Keratinocyte (primary cell): ENCODE measurements at regions not wholly inside any gene's neighbourhood (a gene's known extent, or its start where the extent isn't known, plus 50 kb on each side); places are given as distances from the start of the nearest gene placed in this dataset.

Experiments used
- DNase-seq: peaks from one replicate; pipeline ENCODE4 v3.0.0-alpha.2; 2011; ENCODE audit warnings: low read depth, missing footprints, low spot score
- FAIRE-seq: peaks from 2 replicates; lab custom pipeline; 2011; peaks lifted over from hg19 to GRCh38; lab: Jason Lieb, UNC
- H2AFZ ChIP-seq: 2 replicates; pipeline ENCODE4 v1.6.0; 2012; ENCODE audit warnings: low read length, control low read depth, inconsistent platforms; ENCODE audit not compliant: control insufficient read depth
- H3K27ac ChIP-seq: 2 replicates; pipeline ENCODE4 v1.5.1; 2011; ENCODE audit warnings: low read length; ENCODE audit not compliant: control insufficient read depth, insufficient read depth
- H3K27me3 ChIP-seq: 3 replicates; pipeline ENCODE4 v1.6.0; 2011; ENCODE audit warnings: low read length; ENCODE audit not compliant: control insufficient read depth, insufficient read depth; ENCODE audit errors: extremely low read depth
- H3K36me3 ChIP-seq, 2 experiments: 2 replicates in 1 of 2; 3 replicates in 1 of 2; pipeline ENCODE4 v1.5.1; 2011; ENCODE audit warnings: low read length in 2 of 2, mild to moderate bottlenecking in 1 of 2; ENCODE audit not compliant: control insufficient read depth in 2 of 2, insufficient read depth in 2 of 2; ENCODE audit errors: extremely low read depth in 1 of 2
- H3K4me1 ChIP-seq: 3 replicates; pipeline ENCODE4 v1.5.1; 2011; ENCODE audit warnings: low read length; ENCODE audit not compliant: control insufficient read depth, insufficient read depth; ENCODE audit errors: extremely low read depth
- H3K4me2 ChIP-seq: 3 replicates; pipeline ENCODE4 v1.6.0; 2011; ENCODE audit warnings: low read depth, low read length; ENCODE audit not compliant: control insufficient read depth, insufficient read depth; ENCODE audit errors: extremely low read depth
- H3K4me3 ChIP-seq, 3 experiments: fragments of 200-600 bp in 1 of 3; sonication (generic) in 1 of 3; 2 replicates in 2 of 3; 3 replicates in 1 of 3; pipeline ENCODE4 v1.5.1; 2011 to 2016; ENCODE audit warnings: low read length in 3 of 3, mild to moderate bottlenecking in 3 of 3, control low read depth in 2 of 3, inconsistent platforms in 1 of 3, low read depth in 1 of 3, mixed read lengths in 1 of 3, mixed run types in 1 of 3, moderate library complexity in 1 of 3; ENCODE audit not compliant: control insufficient read depth in 2 of 3, insufficient read depth in 2 of 3; ENCODE audit errors: extremely low read depth in 1 of 3
- H3K79me2 ChIP-seq: 2 replicates; pipeline ENCODE4 v1.6.0; 2012; ENCODE audit warnings: low read length; ENCODE audit not compliant: control insufficient read depth, insufficient read depth
- H3K9ac ChIP-seq: 3 replicates; pipeline ENCODE4 v1.6.0; 2011; ENCODE audit warnings: low read length; ENCODE audit not compliant: control insufficient read depth, insufficient read depth; ENCODE audit errors: extremely low read depth
- H3K9me1 ChIP-seq: 3 replicates; pipeline ENCODE4 v1.6.0; 2011; ENCODE audit warnings: low read length; ENCODE audit not compliant: control insufficient read depth, insufficient read depth; ENCODE audit errors: extremely low read depth
- H3K9me3 ChIP-seq: 2 replicates; pipeline ENCODE4 v1.5.1; 2012; ENCODE audit warnings: low read depth, low read length; ENCODE audit not compliant: control insufficient read depth
- H4K20me1 ChIP-seq: 3 replicates; pipeline ENCODE4 v1.6.0; 2011; ENCODE audit warnings: low read length; ENCODE audit not compliant: control insufficient read depth, insufficient read depth; ENCODE audit errors: extremely low read depth
- EZH2 ChIP-seq: IDR thresholded peaks from one replicate; pipeline ENCODE4 v1.6.1; 2012; ENCODE audit warnings: inconsistent platforms, mild to moderate bottlenecking, low read length, moderate library complexity
- dilution Hi-C: fragments of 300-500 bp; cut with MboI; formaldehyde crosslinking; loops from one replicate; pipeline ENCODE4 v1.7.0; 2020; ENCODE audit warnings: low sequenced_read_pairs; ENCODE audit not compliant: extremely low pct_ligation_motif_present
- TF ChIP-seq, protein P1 (sequence below), 3 experiments: IDR thresholded peaks in 1 of 3; conservative IDR thresholded peaks in 1 of 3; optimal IDR thresholded peaks in 1 of 3; 2 replicates in 2 of 3; 3 replicates in 1 of 3; pipeline versions ENCODE3 to v1.5.1; 2011; ENCODE audit warnings: low read length in 3 of 3, mild to moderate bottlenecking in 3 of 3, moderate library complexity in 2 of 3, control low read depth in 1 of 3, inconsistent platforms in 1 of 3; ENCODE audit not compliant: insufficient read depth in 2 of 3; ENCODE audit errors: extremely low read depth in 1 of 3

GRCh38 chr3:102090721-102091045 lies 241.4 kb downstream of the NFKBIZ start:
- no peak overlapping the region for H3K27ac ChIP-seq
- no peak overlapping the region for H3K4me2 ChIP-seq
- no peak for TF ChIP-seq EZH2
- TF ChIP-seq, protein P1, sequence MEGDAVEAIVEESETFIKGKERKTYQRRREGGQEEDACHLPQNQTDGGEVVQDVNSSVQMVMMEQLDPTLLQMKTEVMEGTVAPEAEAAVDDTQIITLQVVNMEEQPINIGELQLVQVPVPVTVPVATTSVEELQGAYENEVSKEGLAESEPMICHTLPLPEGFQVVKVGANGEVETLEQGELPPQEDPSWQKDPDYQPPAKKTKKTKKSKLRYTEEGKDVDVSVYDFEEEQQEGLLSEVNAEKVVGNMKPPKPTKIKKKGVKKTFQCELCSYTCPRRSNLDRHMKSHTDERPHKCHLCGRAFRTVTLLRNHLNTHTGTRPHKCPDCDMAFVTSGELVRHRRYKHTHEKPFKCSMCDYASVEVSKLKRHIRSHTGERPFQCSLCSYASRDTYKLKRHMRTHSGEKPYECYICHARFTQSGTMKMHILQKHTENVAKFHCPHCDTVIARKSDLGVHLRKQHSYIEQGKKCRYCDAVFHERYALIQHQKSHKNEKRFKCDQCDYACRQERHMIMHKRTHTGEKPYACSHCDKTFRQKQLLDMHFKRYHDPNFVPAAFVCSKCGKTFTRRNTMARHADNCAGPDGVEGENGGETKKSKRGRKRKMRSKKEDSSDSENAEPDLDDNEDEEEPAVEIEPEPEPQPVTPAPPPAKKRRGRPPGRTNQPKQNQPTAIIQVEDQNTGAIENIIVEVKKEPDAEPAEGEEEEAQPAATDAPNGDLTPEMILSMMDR (optimal IDR thresholded peaks at IDR 0.05 in 1 of 3, IDR thresholded peaks at IDR 0.05 in 1 of 3, conservative IDR thresholded peaks at IDR 0.05 in 1 of 3; ENCODE audit: extremely low read depth in 1 of 3, insufficient read depth in 2 of 3, low read length in 3 of 3): no peak
- DNase-seq: no peak
- no peaks in the 10 kb centered on the region for H3K9me3 ChIP-seq
- no peaks in the 10 kb centered on the region for H4K20me1 ChIP-seq
- FAIRE-seq: no peak
- H3K4me3 ChIP-seq: no peak overlapping the region
- no peak overlapping the region for H3K9ac ChIP-seq
- H3K4me1 ChIP-seq: no peaks in the 10 kb centered on the region
- no peaks in the 10 kb centered on the region for H3K9me1 ChIP-seq
- H3K27me3 ChIP-seq: no peaks in the 10 kb centered on the region
- H3K36me3 ChIP-seq: no peaks in the 10 kb centered on the region
- H3K79me2 ChIP-seq: no peaks in the 10 kb centered on the region
- dilution Hi-C loops: no loop called here
- no peak overlapping the region for H2AFZ ChIP-seq

- Histone ChIP-seq H3K9ac (no peak overlapping the region), H3K27me3 (no peaks in the 10 kb centered on the region), H4K20me1 (no peaks in the 10 kb centered on the region), H3K4me1 (no peaks in the 10 kb centered on the region), H3K4me3 (no peak overlapping the region), H3K79me2 (no peaks in the 10 kb centered on the region), H3K36me3 (no peaks in the 10 kb centered on the region), H3K4me2 (no peak overlapping the region), H3K9me1 (no peaks in the 10 kb centered on the region), H2AFZ (no peak overlapping the region), H3K9me3 (no peaks in the 10 kb centered on the region), H3K27ac (no peak overlapping the region)
- dilution Hi-C loops: no loop called here
- no peak for DNase-seq
- TF ChIP-seq EZH2: no peak
- FAIRE-seq: no peak
Observed at GRCh38 chr3:102091358-102091757, 242.0 kb downstream of the NFKBIZ start.
